ENCODE measurements at regions not wholly inside any gene's neighbourhood (a gene's known extent, or its start where the extent isn't known, plus 50 kb on each side); places are given as distances from the start of the nearest gene placed in this dataset.

DNA sequence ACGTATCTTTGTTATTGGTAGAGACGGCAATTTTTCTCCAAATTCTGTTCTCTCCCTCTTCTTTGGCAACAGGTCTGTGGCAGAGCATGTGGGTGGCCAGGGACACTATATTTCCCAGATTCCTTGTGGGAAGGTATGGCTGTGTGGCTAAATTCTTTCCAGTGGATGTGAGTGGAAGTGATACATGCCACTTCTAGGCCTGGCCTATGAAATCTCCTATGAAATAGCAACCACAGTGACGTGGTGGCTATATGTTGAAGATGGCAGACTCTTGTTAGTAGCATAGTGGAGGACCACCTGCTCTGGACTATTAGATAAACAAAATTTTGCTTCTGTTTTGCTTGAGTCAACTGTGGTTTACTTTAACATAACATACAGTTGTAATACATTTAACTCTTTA is 243.3 kb downstream of the IL20RB start:
- H3K36me3 ChIP-seq: no peaks in the 10 kb centered on the region
- no peaks in the 10 kb centered on the region for H3K27me3 ChIP-seq
- no peak overlapping the region for H3K27ac ChIP-seq
- intact Hi-C loops (cut with DNase I): no loop called here
- no peak overlapping the region for H3K4me3 ChIP-seq
- H3K9me3 ChIP-seq: no peaks in the 10 kb centered on the region
- no peak for DNase-seq (ENCODE audit: extremely low spot score in 2 of 2)
- peaks cover 8% of the 10 kb centered on the region for H3K4me1 ChIP-seq
- TF ChIP-seq POLR2A (IDR thresholded peaks at IDR 0.05): no peak
- TF ChIP-seq CTCF (IDR thresholded peaks at IDR 0.05): no peak
- TF ChIP-seq POLR2AphosphoS5 (IDR thresholded peaks at IDR 0.05; ENCODE audit: insufficient read depth in 1 of 2, low read depth in 1 of 2): no peak

GRCh38 chr3:137202941-137203340 is 245.2 kb downstream of the IL20RB start:
- intact Hi-C loops (cut with DNase I): no loop called here
- Histone ChIP-seq H3K27me3 (no peaks in the 10 kb centered on the region), H3K27ac (no peak overlapping the region), H3K9me3 (no peaks in the 10 kb centered on the region), H3K36me3 (no peaks in the 10 kb centered on the region), H3K4me1 (peaks cover 8% of the 10 kb centered on the region), H3K4me3 (no peak overlapping the region)
- TF ChIP-seq CTCF (IDR thresholded peaks at IDR 0.05) (no peak), POLR2A (IDR thresholded peaks at IDR 0.05) (no peak), POLR2AphosphoS5 (IDR thresholded peaks at IDR 0.05; ENCODE audit: insufficient read depth in 1 of 2, low read depth in 1 of 2) (no peak)
- DNase-seq (ENCODE audit: extremely low spot score in 2 of 2): no peak

DNA sequence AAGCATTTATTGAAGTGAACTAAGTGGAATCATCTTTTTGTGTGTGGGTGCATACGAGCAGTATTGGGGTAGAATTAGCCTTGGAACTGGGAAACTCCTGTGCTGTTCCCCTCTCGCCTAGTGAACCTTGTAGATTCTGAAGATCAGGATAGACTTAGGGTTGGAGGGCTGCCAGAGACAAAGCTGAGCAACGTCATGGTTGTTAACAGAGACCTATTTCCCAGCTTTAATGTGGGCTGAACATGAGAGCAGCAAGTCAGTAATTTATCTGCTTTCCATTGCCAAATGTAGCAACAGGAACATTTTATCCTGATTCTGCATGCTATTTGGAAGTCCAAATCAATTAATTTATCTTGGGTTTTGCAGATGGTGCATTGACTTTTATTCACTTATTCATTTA is 246.6 kb downstream of the IL20RB start:
- Histone ChIP-seq H3K9me3 (no peaks in the 10 kb centered on the region), H3K36me3 (no peaks in the 10 kb centered on the region), H3K27ac (no peak overlapping the region), H3K4me3 (no peak overlapping the region), H3K27me3 (no peaks in the 10 kb centered on the region), H3K4me1 (peaks cover 8% of the 10 kb centered on the region)
- intact Hi-C loops (cut with DNase I): no loop called here
- DNase-seq (ENCODE audit: extremely low spot score in 2 of 2): no peak
- TF ChIP-seq POLR2AphosphoS5 (IDR thresholded peaks at IDR 0.05; ENCODE audit: insufficient read depth in 1 of 2, low read depth in 1 of 2) (no peak), CTCF (IDR thresholded peaks at IDR 0.05) (no peak), POLR2A (IDR thresholded peaks at IDR 0.05) (no peak)

DNA sequence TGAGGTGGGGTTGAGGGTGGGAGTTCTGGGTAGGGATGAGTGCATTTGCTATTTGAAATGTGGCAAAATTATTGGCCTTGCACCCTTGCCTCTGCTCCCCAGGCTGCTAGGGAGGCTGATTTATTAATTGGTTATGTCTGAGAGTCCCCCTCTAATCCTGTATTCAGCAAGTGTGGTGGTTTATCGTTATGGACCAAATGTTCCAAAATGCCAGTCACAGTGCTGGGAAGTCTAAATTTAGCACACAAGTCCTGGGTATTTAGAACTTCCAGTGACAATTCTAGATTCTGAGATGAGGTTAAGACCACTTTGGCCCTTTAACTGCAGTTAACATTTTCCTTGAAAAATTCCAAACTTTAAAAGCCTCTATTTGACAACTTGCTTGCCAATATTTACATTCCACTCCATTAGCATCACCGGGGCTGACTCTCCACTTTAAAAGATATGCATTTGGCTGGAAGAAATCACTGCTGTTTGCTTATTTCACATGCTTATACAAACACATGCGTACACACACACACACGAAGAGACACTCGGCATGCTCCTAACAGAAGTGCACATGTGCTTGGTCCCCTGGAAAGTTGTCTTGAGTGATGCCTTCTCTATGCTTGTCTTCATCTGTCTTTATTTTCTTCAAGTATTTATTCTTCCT is 247.7 kb downstream of the IL20RB start:
- DNase-seq (ENCODE audit: extremely low spot score in 2 of 2): no peak
- intact Hi-C loops (cut with DNase I): no loop called here
- Histone ChIP-seq H3K9me3 (no peaks in the 10 kb centered on the region), H3K36me3 (no peaks in the 10 kb centered on the region), H3K4me3 (no peak overlapping the region), H3K27me3 (no peaks in the 10 kb centered on the region), H3K4me1 (peaks cover 8% of the 10 kb centered on the region), H3K27ac (no peak overlapping the region)
- TF ChIP-seq CTCF (IDR thresholded peaks at IDR 0.05): no peak
- TF ChIP-seq POLR2A (IDR thresholded peaks at IDR 0.05): no peak
- no peak for TF ChIP-seq POLR2AphosphoS5 (IDR thresholded peaks at IDR 0.05; ENCODE audit: insufficient read depth in 1 of 2, low read depth in 1 of 2)

DNA sequence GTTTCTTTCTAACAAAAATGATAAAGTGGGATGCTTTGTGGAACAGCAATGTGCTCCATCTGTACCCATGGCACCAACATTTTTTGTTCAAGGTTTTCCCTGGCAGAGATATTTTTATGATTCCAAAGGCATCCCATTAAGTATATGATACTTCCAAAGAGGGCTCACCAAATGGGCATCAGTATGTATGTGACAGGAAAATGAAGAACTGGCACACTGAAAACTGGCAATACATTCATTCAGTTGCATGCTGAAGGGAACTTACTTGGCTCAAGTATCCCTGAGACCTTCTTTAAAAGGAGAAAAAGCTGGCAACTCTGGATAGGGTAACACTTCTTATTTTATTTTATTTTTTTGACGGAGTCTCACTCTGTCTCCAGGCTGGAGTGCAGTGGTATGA is 249.8 kb downstream of the IL20RB start:
- Histone ChIP-seq H3K27ac (no peak overlapping the region), H3K27me3 (no peaks in the 10 kb centered on the region), H3K9me3 (no peaks in the 10 kb centered on the region), H3K36me3 (no peaks in the 10 kb centered on the region), H3K4me3 (no peak overlapping the region), H3K4me1 (peaks cover 8% of the 10 kb centered on the region)
- TF ChIP-seq POLR2AphosphoS5 (IDR thresholded peaks at IDR 0.05; ENCODE audit: insufficient read depth in 1 of 2, low read depth in 1 of 2) (no peak), CTCF (IDR thresholded peaks at IDR 0.05) (no peak), POLR2A (IDR thresholded peaks at IDR 0.05) (no peak)
- intact Hi-C loops (cut with DNase I): no loop called here
- no peak for DNase-seq (ENCODE audit: extremely low spot score in 2 of 2)
